Activated naive CD8-positive, alpha-beta T cell treated with anti-CD3 and anti-CD28 coated beads for 36 hours (primary cell): ENCODE measurements at regions not wholly inside any gene's neighbourhood (a gene's known extent, or its start where the extent isn't known, plus 50 kb on each side); places are given as distances from the start of the nearest gene placed in this dataset.
A peak's percentile ranks its signal among the peaks of the same experiment; 100 is the strongest.
"Not testable (repeated sequence)": the region's sequence is repeated elsewhere in the genome, so short reads cannot be mapped to it uniquely, and the experiment has no call there.

Experiments used
- DNase-seq: peaks from one replicate; pipeline ENCODE4 v3.0.0; 2021
- H3K27ac Mint-ChIP-seq: one replicate; pipeline ENCODE4 v1.8.0; 2022; ENCODE audit warnings: mild to moderate bottlenecking, moderate library complexity, mixed read lengths
- H3K27me3 Mint-ChIP-seq: one replicate; pipeline ENCODE4 v1.8.0; 2022; ENCODE audit warnings: mild to moderate bottlenecking, mixed read lengths
- H3K36me3 Mint-ChIP-seq: one replicate; pipeline ENCODE4 v1.8.0; 2021; ENCODE audit warnings: mild to moderate bottlenecking, mixed read lengths
- H3K4me1 Mint-ChIP-seq: one replicate; pipeline ENCODE4 v1.8.0; 2021; ENCODE audit warnings: mixed read lengths
- H3K4me3 Mint-ChIP-seq: one replicate; pipeline ENCODE4 v1.8.0; 2022; ENCODE audit warnings: mild to moderate bottlenecking, moderate library complexity, mixed read lengths
- H3K9me3 Mint-ChIP-seq: one replicate; pipeline ENCODE4 v1.8.0; 2022; ENCODE audit warnings: mixed read lengths

DNA sequence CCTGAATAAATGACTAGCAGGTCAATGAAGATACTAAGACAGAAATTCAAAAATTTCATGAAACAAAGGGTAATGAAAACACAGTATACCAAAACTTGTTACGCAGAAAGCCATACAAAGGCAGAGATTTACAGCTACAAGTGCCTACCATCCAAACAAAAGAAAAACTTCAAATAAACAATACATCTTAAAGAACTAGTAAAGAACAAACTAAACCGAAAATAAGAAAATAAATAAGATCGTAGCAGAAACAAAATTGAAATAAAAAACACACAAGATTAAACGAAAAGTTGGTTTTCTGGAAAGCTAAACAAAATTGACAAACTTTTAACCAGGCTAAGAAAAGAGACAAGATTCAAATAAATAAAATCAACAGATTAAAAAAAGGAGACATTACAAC lies 51.5 kb downstream of the VPREB1 start:
- H3K9me3 Mint-ChIP-seq, H3K36me3 Mint-ChIP-seq, H3K27me3 Mint-ChIP-seq, DNase-seq, H3K4me3 Mint-ChIP-seq, H3K27ac Mint-ChIP-seq: not testable (repeated sequence)
- peaks cover 24% of the 10 kb centered on the region for H3K4me1 Mint-ChIP-seq

DNA sequence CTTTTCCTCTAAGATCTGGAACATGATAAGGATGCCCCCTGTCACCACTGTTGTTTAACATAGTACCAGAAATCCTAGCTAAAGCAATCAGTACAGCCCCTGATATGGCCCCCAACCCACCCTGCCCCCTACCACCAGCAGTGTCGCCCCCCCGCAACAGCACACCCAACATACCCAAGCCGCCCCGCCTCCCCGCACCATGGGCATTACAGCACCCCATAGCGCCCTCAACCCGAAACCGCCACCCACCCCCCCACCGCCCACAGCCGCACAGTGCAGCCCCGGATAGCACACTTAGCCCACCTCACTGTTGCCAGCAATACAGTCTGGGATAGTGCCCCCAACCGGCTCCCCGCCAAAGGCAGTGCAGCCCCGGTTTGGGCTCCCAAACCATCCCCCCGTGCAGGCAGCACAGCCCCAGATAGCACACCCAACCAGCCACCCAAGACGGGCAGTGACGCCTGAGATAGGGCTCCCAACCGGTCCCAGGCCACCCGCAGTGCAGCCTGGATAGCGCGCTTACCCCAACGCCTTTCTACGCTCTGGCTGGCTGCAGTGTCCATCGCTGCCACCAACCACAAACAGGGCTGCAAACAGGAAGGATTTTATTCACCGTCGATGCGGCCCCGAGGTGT lies 52.7 kb downstream of the VPREB1 start:
- not testable (repeated sequence) for H3K27ac Mint-ChIP-seq, H3K27me3 Mint-ChIP-seq, H3K9me3 Mint-ChIP-seq, H3K36me3 Mint-ChIP-seq
- H3K4me1 Mint-ChIP-seq, result peaks cover 32% of the 10 kb centered on the region
- H3K4me3 Mint-ChIP-seq, result peak overlapping the region; percentile 85
- peak; percentile 6 for DNase-seq

DNA sequence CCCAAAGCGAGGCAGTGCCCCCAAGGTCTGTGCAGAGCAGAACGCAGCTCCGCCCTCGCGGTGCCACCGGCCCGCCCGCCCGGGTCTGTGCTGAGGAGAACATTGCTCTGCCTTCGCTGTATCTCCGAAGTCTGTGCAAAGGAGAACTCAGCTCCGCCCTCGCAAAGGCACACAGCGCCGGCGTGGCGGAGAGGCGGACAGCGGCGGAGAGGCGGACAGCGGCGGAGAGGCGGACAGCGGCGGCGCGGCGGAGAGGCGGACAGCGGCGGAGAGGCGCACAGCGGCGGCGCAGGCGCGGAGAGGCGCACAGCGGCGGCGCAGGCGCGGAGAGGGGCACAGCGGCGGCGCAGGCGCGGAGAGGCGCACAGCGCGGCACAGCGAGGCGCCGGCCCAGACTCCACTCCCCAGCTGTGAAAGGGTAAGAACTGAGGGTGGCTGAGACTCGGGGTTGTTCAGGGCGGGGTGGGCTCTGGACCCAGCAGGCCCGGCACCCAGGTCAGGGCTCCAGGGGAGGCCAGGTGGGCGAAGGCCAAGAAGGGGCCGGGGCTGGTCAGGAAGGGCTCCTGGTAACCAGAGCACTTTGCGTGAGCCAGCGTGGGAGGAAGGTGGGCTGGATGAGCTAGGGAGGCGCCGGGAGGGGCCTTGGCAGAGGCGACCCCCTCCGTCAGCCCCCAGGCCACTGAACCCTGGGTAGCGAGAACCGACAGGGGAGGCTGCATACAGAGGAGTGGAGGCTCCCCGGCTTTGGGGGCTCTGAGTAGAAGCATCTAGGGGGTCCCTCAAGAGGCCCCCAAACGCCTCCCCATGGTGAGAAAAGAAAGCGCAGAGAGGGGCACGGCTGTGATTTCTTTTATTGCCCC lies 53.4 kb downstream of the VPREB1 start:
- H3K27me3 Mint-ChIP-seq, H3K9me3 Mint-ChIP-seq, H3K36me3 Mint-ChIP-seq: not testable (repeated sequence)
- DNase-seq, result peak; percentile 87
- Mint-ChIP-seq H3K27ac (peak overlapping the region; percentile 77), H3K4me3 (peak overlapping the region; percentile 85), H3K4me1 (peaks cover 32% of the 10 kb centered on the region)

- Mint-ChIP-seq H3K4me1 (peaks cover 32% of the 10 kb centered on the region), H3K27ac (peak overlapping the region; percentile 77), H3K4me3 (peak overlapping the region; percentile 85)
- DNase-seq, H3K36me3 Mint-ChIP-seq, H3K27me3 Mint-ChIP-seq, H3K9me3 Mint-ChIP-seq: not testable (repeated sequence)
Measured at GRCh38 chr22:22298654-22299009, 54.0 kb downstream of the VPREB1 start.

DNA sequence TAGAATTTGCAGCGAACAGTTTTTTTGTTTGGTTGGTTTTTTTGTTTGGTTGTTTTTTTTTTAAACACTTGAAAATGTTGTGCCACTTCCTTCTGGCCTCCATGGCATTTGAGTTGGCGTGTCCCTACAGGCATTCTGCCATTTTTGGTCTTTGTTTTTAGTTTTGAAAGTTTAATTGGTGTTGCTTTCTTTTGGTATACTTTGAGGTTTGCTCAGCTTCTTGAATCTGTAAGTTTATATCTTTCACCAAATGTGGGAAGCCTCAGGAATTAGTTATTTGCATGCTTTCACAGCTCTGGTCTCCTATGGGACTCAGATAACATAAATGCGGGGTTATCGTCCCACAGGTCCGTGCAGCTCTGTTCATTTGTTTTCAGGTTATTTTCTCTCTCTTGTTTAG lies 55.9 kb downstream of the VPREB1 start:
- not testable (repeated sequence) for H3K9me3 Mint-ChIP-seq, H3K27me3 Mint-ChIP-seq, DNase-seq, H3K4me3 Mint-ChIP-seq, H3K27ac Mint-ChIP-seq
- peaks cover 32% of the 10 kb centered on the region for H3K4me1 Mint-ChIP-seq
- peaks cover 12% of the 10 kb centered on the region for H3K36me3 Mint-ChIP-seq

DNA sequence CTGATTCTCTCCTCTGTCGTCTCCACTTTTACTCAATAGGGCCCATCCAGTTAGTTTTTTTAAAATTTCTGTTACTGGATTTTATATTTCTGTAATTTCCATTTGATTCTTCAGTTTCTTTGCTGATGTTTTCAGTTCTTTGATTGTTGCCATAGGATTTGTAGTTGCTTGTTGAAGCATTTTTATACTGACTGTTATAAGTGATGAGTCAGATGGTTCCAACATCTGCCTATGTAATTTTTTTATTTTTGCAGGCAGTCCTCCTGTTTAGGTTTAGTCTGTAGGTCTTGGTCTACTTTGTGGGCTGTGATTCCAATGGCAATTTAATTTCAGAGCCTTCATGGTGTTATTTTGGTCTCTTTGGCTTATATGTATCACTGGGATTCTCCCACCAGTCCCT lies 56.4 kb downstream of the VPREB1 start:
- not testable (repeated sequence) for DNase-seq, H3K27ac Mint-ChIP-seq, H3K27me3 Mint-ChIP-seq, H3K9me3 Mint-ChIP-seq
- Mint-ChIP-seq H3K36me3 (peaks cover 12% of the 10 kb centered on the region), H3K4me3 (peak overlapping the region; percentile 38), H3K4me1 (peaks cover 28% of the 10 kb centered on the region)

DNA sequence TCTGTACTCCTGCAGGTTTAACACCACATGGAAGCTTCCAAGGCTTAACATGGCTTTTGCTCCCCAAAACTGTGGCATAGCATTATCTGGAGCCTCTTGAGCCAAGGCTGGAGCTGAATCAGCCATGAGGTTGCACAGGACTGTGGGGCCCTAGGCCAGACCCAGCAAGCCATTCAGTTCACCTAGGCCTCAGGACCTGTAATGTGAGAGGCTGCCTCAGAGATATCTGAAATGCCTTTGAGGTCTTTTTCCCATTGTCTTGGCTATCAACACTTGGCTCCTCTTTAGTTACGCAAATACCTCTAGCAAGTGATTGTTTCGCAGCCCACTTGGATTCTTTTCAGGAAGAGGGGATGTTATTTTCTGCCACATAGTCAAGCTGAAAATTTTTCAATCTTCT lies 72.0 kb downstream of the VPREB1 start:
- Mint-ChIP-seq H3K27me3 (no peaks in the 10 kb centered on the region), H3K27ac (no peak overlapping the region), H3K9me3 (no peaks in the 10 kb centered on the region), H3K4me1 (no peaks in the 10 kb centered on the region), H3K36me3 (peaks cover 25% of the 10 kb centered on the region), H3K4me3 (no peak overlapping the region)
- DNase-seq, result no peak

DNA sequence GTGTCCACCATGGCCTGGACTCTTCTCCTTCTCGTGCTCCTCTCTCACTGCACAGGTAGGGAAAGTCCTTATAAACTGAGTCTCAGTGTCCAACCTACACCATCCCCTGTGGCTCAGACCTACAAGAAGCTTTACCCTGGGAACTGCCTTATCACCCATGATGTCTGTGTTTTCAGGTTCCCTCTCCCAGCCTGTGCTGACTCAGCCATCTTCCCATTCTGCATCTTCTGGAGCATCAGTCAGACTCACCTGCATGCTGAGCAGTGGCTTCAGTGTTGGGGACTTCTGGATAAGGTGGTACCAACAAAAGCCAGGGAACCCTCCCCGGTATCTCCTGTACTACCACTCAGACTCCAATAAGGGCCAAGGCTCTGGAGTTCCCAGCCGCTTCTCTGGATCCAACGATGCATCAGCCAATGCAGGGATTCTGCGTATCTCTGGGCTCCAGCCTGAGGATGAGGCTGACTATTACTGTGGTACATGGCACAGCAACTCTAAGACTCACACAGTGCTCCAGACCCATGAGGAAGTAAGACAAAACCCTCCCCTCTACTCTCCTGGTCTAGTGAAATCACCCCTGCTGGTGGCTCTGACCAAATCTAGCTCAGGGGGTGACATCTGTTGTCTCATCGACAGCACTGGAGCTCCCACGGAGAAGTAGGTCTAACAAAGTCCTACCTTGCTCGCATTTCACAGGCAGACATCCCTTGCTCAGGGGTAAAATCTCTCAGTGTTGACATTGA lies 74.3 kb downstream of the VPREB1 start:
- H3K36me3 Mint-ChIP-seq, result peaks cover 25% of the 10 kb centered on the region
- no peak overlapping the region for H3K4me3 Mint-ChIP-seq
- DNase-seq, result no peak
- no peaks in the 10 kb centered on the region for H3K27me3 Mint-ChIP-seq
- H3K9me3 Mint-ChIP-seq, result no peaks in the 10 kb centered on the region
- H3K27ac Mint-ChIP-seq, result no peak overlapping the region
- no peaks in the 10 kb centered on the region for H3K4me1 Mint-ChIP-seq

- H3K4me3 Mint-ChIP-seq, H3K9me3 Mint-ChIP-seq, H3K27me3 Mint-ChIP-seq, H3K27ac Mint-ChIP-seq, H3K36me3 Mint-ChIP-seq, H3K4me1 Mint-ChIP-seq: not testable (repeated sequence)
- peak; percentile 74 for DNase-seq
Measured at GRCh38 chr22:22321743-22322611, 77.4 kb downstream of the VPREB1 start.

GRCh38 chr22:22322792-22323191 lies 78.2 kb downstream of the VPREB1 start:
- Mint-ChIP-seq H3K4me3 (no peak overlapping the region), H3K36me3 (no peaks in the 10 kb centered on the region), H3K27ac (no peak overlapping the region), H3K9me3 (no peaks in the 10 kb centered on the region), H3K4me1 (no peaks in the 10 kb centered on the region), H3K27me3 (no peaks in the 10 kb centered on the region)
- no peak for DNase-seq

GRCh38 chr22:22327723-22328122 lies 83.1 kb downstream of the VPREB1 start:
- Mint-ChIP-seq H3K4me3 (no peak overlapping the region), H3K4me1 (peaks cover 4% of the 10 kb centered on the region), H3K36me3 (no peaks in the 10 kb centered on the region), H3K27ac (no peak overlapping the region), H3K27me3 (peaks cover 14% of the 10 kb centered on the region), H3K9me3 (no peaks in the 10 kb centered on the region)
- DNase-seq, result no peak

DNA sequence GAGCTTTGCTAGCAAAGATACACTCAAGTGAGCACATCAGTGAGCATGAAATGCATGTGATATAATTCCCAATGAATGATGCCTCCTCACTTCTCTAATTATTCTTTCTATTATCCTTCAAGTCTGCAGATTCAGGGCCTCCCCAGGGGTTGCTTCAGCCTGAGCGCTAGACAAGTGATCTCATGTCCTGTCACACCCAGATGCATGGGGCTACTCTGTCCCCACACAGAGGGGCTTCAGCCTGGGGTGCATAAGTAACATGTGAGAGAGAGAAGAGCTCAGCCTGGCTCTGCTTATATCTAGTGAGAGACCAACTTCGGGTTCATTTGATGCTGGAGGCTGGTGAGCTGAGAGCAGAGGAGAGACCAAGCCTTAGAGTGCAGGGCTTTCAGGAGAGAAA lies 85.2 kb downstream of the VPREB1 start:
- Mint-ChIP-seq H3K27me3 (peaks cover 34% of the 10 kb centered on the region), H3K36me3 (no peaks in the 10 kb centered on the region)

DNA sequence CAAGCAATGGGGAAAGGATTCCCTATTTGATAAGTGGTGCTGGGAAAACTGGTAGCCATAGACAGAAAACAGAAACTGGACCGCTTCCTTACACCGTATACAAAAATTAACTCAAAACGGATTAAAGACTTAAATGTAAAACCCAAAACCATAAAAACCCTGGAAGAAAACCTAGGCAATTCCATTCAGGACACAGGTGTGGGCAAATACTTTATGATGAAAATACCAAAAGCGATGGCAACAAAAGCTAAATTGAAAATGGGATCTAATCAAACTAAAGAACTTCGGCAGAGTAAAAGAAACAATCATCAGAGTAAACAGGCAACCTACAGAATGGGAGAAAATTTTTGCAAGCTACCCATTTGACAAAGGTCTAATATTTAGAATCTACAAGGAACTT lies 91.1 kb downstream of the VPREB1 start:
- H3K27ac Mint-ChIP-seq, DNase-seq, H3K4me1 Mint-ChIP-seq, H3K36me3 Mint-ChIP-seq, H3K9me3 Mint-ChIP-seq, H3K4me3 Mint-ChIP-seq: not testable (repeated sequence)
- peaks cover 60% of the 10 kb centered on the region for H3K27me3 Mint-ChIP-seq

More for the DNA sequence above, 85.2 kb downstream of the VPREB1 start:
- H3K9me3 Mint-ChIP-seq, result peaks cover 3% of the 10 kb centered on the region
- H3K4me1 Mint-ChIP-seq, result peaks cover 4% of the 10 kb centered on the region
- no peak overlapping the region for H3K27ac Mint-ChIP-seq
- no peak for DNase-seq
- no peak overlapping the region for H3K4me3 Mint-ChIP-seq

DNA sequence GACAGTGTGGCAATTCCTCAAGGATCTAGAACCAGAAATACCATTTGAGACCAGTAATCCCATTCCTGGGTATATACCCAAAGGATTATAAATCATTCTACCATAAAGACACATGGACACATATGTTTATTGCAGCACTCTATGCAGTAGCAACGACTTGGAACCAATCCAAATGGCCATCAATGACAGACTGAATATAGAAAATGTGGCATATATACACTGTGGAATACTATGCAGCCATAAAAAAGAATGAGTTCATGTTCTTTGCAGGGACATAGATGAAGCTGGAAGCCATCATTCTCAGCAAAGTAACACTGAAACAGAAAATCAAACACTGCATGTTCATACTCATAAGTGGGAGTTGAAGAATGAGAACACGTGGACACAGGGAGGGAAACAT lies 91.7 kb downstream of the VPREB1 start:
- peaks cover 58% of the 10 kb centered on the region for H3K27me3 Mint-ChIP-seq
- H3K4me3 Mint-ChIP-seq, result not testable (repeated sequence)

GRCh38 chr22:22338778-22339177 lies 94.2 kb downstream of the VPREB1 start:
- not testable (repeated sequence) for H3K36me3 Mint-ChIP-seq, H3K27ac Mint-ChIP-seq, H3K4me1 Mint-ChIP-seq, DNase-seq, H3K4me3 Mint-ChIP-seq, H3K9me3 Mint-ChIP-seq
- H3K27me3 Mint-ChIP-seq, result peaks cover 35% of the 10 kb centered on the region

More for the DNA sequence above, 91.7 kb downstream of the VPREB1 start:
- not testable (repeated sequence) for DNase-seq, H3K27ac Mint-ChIP-seq, H3K9me3 Mint-ChIP-seq, H3K36me3 Mint-ChIP-seq, H3K4me1 Mint-ChIP-seq
